ENCODE measurements at regions not wholly inside any gene's neighbourhood (a gene's known extent, or its start where the extent isn't known, plus 50 kb on each side); places are given as distances from the start of the nearest gene placed in this dataset.

GRCh38 chr7:93636276-93636675 lies 61.8 kb upstream of the CALCR start:
- TF ChIP-seq CTCF (conservative IDR thresholded peaks at IDR 0.05; ENCODE audit: low read depth, low read length): no peak
- no peak for TF ChIP-seq EZH2phosphoT487 (IDR thresholded peaks at IDR 0.05; ENCODE audit: borderline replicate concordance, low read length)

Data from PC-3 (cell line).